GM21447 (cell line): ENCODE measurements at regions not wholly inside any gene's neighbourhood (a gene's known extent, or its start where the extent isn't known, plus 50 kb on each side); places are given as distances from the start of the nearest gene placed in this dataset.
"Not testable (repeated sequence)": the region's sequence is repeated elsewhere in the genome, so short reads cannot be mapped to it uniquely, and the experiment has no call there.

Experiments used
- ATAC-seq: cut with Tn5 transposase; IDR thresholded peaks from one replicate; pipeline ENCODE4 v1.9.1; 2021; ENCODE audit not compliant: unreplicated experiment

- ATAC-seq: no peak
These were observed 56.2 kb upstream of the LPAR1 start for GRCh38 chr9:111094433-111094924.

DNA sequence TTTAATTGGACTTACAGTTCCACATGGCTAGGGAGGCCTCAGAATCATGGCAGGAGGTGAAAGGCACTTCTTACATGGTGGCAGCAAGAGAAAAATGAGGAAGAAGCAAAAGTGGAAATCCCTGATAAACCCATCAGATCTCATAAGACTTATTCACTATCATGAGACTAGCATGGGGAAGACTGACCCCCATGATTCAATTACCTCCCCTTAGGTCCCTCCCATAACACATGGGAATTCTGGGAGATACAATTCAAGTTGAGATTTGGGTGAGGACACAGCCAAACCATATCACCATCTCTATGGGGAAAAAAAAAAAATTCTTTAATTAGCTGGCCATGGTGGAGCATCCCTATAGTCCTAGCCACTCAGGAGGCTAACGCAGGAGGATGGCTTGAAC lies 53.9 kb upstream of the LPAR1 start:
- not testable (repeated sequence) for ATAC-seq
